HEK293 (cell line): ENCODE measurements at regions not wholly inside any gene's neighbourhood (a gene's known extent, or its start where the extent isn't known, plus 50 kb on each side); places are given as distances from the start of the nearest gene placed in this dataset.
"Not testable (repeated sequence)": the region's sequence is repeated elsewhere in the genome, so short reads cannot be mapped to it uniquely, and the experiment has no call there.

Source experiments
- CTCF ChIA-PET: fragments of 350-600 bp; formaldehyde crosslinking; extraction: SDS; loops from one replicate; lab custom pipeline; 2021; ENCODE audit warnings: antibody characterized with exemption; lab: Yijun Ruan, JAX
- POLR2A ChIA-PET: fragments of 300-600 bp; formaldehyde crosslinking; extraction: SDS; loops from one replicate; lab custom pipeline; 2020; ENCODE audit warnings: antibody characterized with exemption, inconsistent platforms; lab: Yijun Ruan, JAX
- H3K27ac ChIP-seq: fragments of 200-500 bp; sonication (Bioruptor generic); 2 replicates; pipeline ENCODE4 v1.5.1; 2014; ENCODE audit warnings: low read depth, low read length, control low read depth, inconsistent platforms; ENCODE audit errors: extremely low read depth
- H3K36me3 ChIP-seq, 2 experiments: fragments of 200-500 bp in 1 of 2; sonication (Bioruptor generic) in 1 of 2; 1 replicate in 1 of 2; 2 replicates in 1 of 2; pipeline ENCODE4 v1.5.1; 2014 to 2017; ENCODE audit warnings: inconsistent platforms in 2 of 2, low read length in 2 of 2; ENCODE audit not compliant: control insufficient read depth in 2 of 2, insufficient read depth in 1 of 2
- H3K4me1 ChIP-seq: fragments of 200-500 bp; sonication (Bioruptor generic); 2 replicates; pipeline ENCODE4 v1.5.1; 2014; ENCODE audit warnings: mild to moderate bottlenecking, low read length, inconsistent platforms; ENCODE audit not compliant: control insufficient read depth, insufficient read depth
- H3K4me3 ChIP-seq: 2 replicates; pipeline ENCODE4 v1.5.1; 2011; ENCODE audit warnings: low read depth, mild to moderate bottlenecking, control low read depth, low read length, moderate library complexity
- H3K9me3 ChIP-seq: fragments of 200-500 bp; sonication (Bioruptor generic); 2 replicates; pipeline ENCODE4 v1.5.1; 2014; ENCODE audit warnings: low read depth, low read length, inconsistent platforms; ENCODE audit not compliant: control insufficient read depth, insufficient read depth
- PRDM10 ChIP-seq: fragments of 450-650 bp; formaldehyde crosslinking; IDR thresholded peaks from 2 replicates; pipeline ENCODE4 v1.5.1; 2016; ENCODE audit warnings: missing biosample characterization, missing genetic modification characterization
- ZBTB10 ChIP-seq: fragments of 450-650 bp; formaldehyde crosslinking; IDR thresholded peaks from 2 replicates; pipeline ENCODE4 v1.5.1; 2016; ENCODE audit warnings: missing biosample characterization, missing genetic modification characterization
- ZNF18 ChIP-seq: fragments of 450-650 bp; formaldehyde crosslinking; IDR thresholded peaks from 2 replicates; pipeline ENCODE4 v1.5.1; 2016; ENCODE audit warnings: missing biosample characterization, missing genetic modification characterization
- ZNF202 ChIP-seq: fragments of 450-650 bp; formaldehyde crosslinking; IDR thresholded peaks from 2 replicates; pipeline ENCODE4 v1.5.1; 2016; ENCODE audit warnings: missing biosample characterization, missing genetic modification characterization, borderline replicate concordance
- ZNF362 ChIP-seq: fragments of 450-650 bp; formaldehyde crosslinking; IDR thresholded peaks from 2 replicates; pipeline ENCODE4 v1.5.1; 2016; ENCODE audit warnings: missing biosample characterization, missing genetic modification characterization
- ZNF433 ChIP-seq: fragments of 450-650 bp; formaldehyde crosslinking; IDR thresholded peaks from 2 replicates; pipeline ENCODE4 v1.5.1; 2016; ENCODE audit warnings: missing biosample characterization, missing genetic modification characterization, low read depth
- ZNF473 ChIP-seq: fragments of 450-650 bp; formaldehyde crosslinking; IDR thresholded peaks from 2 replicates; pipeline ENCODE4 v1.5.1; 2017; ENCODE audit warnings: missing biosample characterization, missing genetic modification characterization
- ZNF776 ChIP-seq: fragments of 450-650 bp; formaldehyde crosslinking; IDR thresholded peaks from 2 replicates; pipeline ENCODE4 v1.5.0; 2017; ENCODE audit warnings: missing biosample characterization, missing genetic modification characterization, borderline replicate concordance

GRCh38 chr6:142016666-142017065 is 116.1 kb upstream of the GJE1 start:
- H3K4me3 ChIP-seq, H3K9me3 ChIP-seq, H3K36me3 ChIP-seq, POLR2A ChIA-PET, H3K4me1 ChIP-seq: not testable (repeated sequence)
- TF ChIP-seq ZNF202 (tag by site-specific recombination) (0 out of 2 replicates have a peak, but pooled peaks have one; percentile 50), ZBTB10 (tag by site-specific recombination) (0 out of 2 replicates have a peak, but pooled peaks have one; percentile 36)
- TF ChIP-seq, all 188 proteins: peak for 2; not testable (repeated sequence) for 186
- H3K27ac ChIP-seq, CTCF ChIA-PET: not testable (repeated sequence)

GRCh38 chr6:142015463-142015862 is 117.3 kb upstream of the GJE1 start:
- H3K36me3 ChIP-seq, H3K4me3 ChIP-seq, POLR2A ChIA-PET, H3K4me1 ChIP-seq, H3K9me3 ChIP-seq, CTCF ChIA-PET, H3K27ac ChIP-seq: not testable (repeated sequence)

GRCh38 chr6:142015011-142015410 is 117.7 kb upstream of the GJE1 start:
- H3K27ac ChIP-seq: no peak overlapping the region
- H3K4me3 ChIP-seq: no peak overlapping the region
- ChIA-PET POLR2A (no interaction called here), CTCF (no interaction called here)
- H3K4me1 ChIP-seq: no peaks in the 10 kb centered on the region
- no peaks in the 10 kb centered on the region for H3K36me3 ChIP-seq
- TF ChIP-seq PRDM10: no peak
- no peak for TF ChIP-seq ZNF473
- no peak for TF ChIP-seq ZNF362 (tag by site-specific recombination)
- H3K9me3 ChIP-seq: no peaks in the 10 kb centered on the region

GRCh38 chr6:142014515-142014914 is 118.2 kb upstream of the GJE1 start:
- CTCF ChIA-PET: interaction anchor here (0.6 kb wide), 1 partner anchor 526 kb away, joined by 3 read pairs; no protein-coding TSS in a partner anchor
- TF ChIP-seq ZNF776 (tag by site-specific recombination) (no peak), ZNF18 (tag by site-specific recombination) (no peak), ZNF433 (tag by site-specific recombination) (no peak)
- TF ChIP-seq, all 188 proteins: peak for 0
- POLR2A ChIA-PET: no interaction called here
- Histone ChIP-seq H3K9me3 (no peaks in the 10 kb centered on the region), H3K4me3 (no peak overlapping the region), H3K36me3 (no peaks in the 10 kb centered on the region), H3K27ac (no peak overlapping the region), H3K4me1 (no peaks in the 10 kb centered on the region)
